Prostate gland (tissue), 2 donors: ENCODE measurements at regions not wholly inside any gene's neighbourhood (a gene's known extent, or its start where the extent isn't known, plus 50 kb on each side); places are given as distances from the start of the nearest gene placed in this dataset.

ENCODE experiments used
- POLR2A ChIP-seq: fragments of 450-650 bp; IDR thresholded peaks from one replicate; pipeline ENCODE4 v1.6.1; 2016; ENCODE audit warnings: antibody characterized with exemption, mild to moderate bottlenecking
- POLR2AphosphoS5 ChIP-seq: sonication (generic); formaldehyde crosslinking; IDR thresholded peaks from one replicate; pipeline ENCODE4 v1.6.1; 2017; ENCODE audit warnings: antibody characterized with exemption
- TF ChIP-seq, protein P1 (sequence below), 4 experiments: fragments of 200-600 bp in 2 of 4; fragments of 450-650 bp in 2 of 4; sonication (generic) in 2 of 4; IDR thresholded peaks; 1 replicate in 3 of 4; 2 replicates in 1 of 4; pipeline ENCODE4 v1.5.1; 2016 to 2019; ENCODE audit warnings: antibody characterized with exemption in 4 of 4, mild to moderate bottlenecking in 2 of 4, moderate library complexity in 2 of 4

DNA sequence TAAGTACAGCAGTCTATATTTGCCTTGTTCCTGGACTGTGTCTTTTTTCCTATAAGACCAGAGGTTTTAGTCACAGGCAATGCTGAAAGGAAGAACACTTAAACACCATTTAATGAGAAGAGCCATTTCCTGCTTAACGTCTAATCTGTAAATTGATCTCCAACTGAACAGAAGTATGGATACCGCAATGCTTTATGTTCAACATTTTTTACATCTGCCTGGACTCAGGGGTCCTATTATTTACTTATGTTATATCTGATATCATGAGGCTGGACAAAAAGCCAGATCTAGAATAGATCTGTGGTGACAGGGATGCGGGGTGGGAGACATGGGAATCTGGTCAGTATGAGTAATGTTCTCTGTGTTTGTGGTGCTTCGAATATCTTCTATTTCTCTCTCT, 334.6 kb upstream of the MPDZ start:
- TF ChIP-seq, protein P1, sequence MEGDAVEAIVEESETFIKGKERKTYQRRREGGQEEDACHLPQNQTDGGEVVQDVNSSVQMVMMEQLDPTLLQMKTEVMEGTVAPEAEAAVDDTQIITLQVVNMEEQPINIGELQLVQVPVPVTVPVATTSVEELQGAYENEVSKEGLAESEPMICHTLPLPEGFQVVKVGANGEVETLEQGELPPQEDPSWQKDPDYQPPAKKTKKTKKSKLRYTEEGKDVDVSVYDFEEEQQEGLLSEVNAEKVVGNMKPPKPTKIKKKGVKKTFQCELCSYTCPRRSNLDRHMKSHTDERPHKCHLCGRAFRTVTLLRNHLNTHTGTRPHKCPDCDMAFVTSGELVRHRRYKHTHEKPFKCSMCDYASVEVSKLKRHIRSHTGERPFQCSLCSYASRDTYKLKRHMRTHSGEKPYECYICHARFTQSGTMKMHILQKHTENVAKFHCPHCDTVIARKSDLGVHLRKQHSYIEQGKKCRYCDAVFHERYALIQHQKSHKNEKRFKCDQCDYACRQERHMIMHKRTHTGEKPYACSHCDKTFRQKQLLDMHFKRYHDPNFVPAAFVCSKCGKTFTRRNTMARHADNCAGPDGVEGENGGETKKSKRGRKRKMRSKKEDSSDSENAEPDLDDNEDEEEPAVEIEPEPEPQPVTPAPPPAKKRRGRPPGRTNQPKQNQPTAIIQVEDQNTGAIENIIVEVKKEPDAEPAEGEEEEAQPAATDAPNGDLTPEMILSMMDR (IDR thresholded peaks at IDR 0.05), result no peak
- TF ChIP-seq POLR2A, result no peak
- no peak for TF ChIP-seq POLR2AphosphoS5
